HG03571 (cell line): ENCODE measurements at regions not wholly inside any gene's neighbourhood (a gene's known extent, or its start where the extent isn't known, plus 50 kb on each side); places are given as distances from the start of the nearest gene placed in this dataset.

Source experiments
- ATAC-seq: cut with Tn5 transposase; IDR thresholded peaks from one replicate; pipeline ENCODE4 v1.9.1; 2021; ENCODE audit not compliant: unreplicated experiment

DNA sequence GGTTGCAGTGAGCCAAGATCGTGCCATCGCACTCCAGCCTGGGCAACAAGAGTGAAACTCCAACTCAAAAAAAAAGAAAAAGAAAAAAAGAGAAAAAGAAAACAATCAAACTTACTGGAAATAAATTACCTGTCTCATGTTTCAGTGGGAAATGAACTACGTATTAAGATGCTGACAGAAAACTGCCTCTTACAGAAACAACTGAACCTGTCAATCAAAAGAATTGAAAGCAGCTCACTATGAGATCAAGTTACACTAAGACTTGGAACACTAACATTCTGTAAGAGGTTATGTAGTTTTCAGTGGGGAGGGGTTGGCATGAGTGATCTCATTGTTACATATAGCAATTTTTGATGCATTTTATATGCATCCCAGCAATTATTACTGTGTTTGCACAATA lies 64.4 kb upstream of the SPATA31E1 start:
- no peak for ATAC-seq

DNA sequence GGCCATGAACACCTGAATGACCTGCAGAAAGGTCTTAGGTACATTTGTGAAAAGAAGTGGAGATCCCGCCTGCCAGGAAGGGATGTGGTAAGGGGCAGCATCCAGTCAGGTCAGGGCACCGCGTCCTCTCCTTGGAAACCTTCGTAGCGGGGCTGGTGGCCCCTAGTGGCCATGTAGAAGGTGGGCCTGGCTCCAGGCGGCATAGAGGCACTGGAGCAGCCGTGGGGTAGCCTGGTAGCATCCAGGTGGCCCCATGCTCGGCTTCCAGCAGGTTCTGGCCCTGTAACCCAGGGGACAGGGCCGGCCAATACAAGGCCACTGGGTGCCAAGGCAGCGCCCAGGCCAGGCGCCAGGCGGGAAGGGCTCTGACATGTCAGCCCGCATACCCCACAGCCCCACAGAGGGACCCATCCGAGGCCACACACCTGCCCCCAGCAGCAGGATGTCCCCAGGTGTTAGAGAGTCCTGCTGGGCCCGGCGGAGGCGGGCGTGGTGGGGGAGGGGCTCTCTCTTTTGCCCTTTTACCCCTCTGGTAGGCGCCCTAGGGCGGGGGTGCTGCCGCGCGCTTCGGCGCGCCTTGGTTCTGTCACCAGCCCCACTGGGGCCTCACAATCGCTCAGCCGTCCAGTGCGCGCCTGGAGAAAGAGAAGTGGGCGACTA lies 58.3 kb upstream of the SPATA31E1 start:
- no peak for ATAC-seq

DNA sequence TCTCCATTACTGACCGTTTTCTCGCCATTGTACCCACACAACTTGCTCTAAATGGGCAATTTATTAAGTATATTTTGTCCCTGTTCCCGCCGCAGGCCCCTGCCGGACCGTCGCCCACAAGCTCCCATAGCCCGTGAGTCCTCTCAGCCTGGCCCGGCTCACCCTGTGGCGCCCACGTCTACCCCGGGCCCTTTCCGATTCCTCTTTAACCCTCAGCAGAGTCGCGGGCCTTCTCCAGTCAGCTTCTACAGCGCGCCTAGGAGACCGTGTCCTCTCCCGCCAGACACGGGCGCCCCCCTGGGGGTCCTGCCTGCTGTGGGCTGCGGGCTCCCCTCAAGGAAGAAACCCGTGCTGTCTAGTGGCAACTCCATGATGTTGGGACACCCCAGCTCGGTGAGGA lies 57.8 kb upstream of the SPATA31E1 start:
- no peak for ATAC-seq

DNA sequence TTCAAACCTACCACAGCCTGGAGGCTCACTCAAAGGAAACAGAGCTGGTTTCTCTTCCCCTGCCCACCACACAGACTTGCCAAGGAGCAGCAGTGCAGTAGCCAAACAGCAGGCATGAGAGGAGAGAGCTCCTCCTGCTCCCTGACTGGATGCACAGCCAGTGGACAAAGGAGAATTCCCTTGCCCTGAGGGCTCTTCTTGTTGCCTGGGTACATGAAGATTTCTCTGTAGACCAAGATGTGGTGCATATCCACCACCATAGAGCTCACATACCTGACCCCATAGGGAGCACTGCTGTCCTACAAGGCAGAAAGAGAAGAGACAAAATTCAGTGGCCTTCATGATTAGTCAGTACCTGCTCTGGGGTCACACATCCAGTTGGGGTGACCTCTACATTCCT lies 56.3 kb upstream of the SPATA31E1 start:
- ATAC-seq: no peak

DNA sequence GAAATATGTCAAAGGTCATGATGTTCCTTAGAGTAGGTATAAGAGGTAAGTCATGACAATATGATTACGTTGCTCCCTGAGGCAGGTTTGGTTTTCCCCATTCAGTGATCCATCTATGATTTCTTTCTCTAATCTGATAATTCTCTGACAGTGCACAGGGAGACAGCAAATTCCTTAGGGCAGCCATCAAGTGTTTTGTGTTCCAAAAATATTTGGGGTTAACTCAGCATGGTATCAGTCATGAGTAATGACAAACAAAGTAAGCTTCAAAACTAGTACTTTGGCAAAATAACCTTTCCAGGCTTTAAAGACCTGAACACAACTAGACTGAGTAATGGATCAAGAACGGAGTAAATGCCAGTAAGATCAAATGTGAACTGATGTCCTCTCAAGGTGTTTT lies 55.3 kb upstream of the SPATA31E1 start:
- ATAC-seq: no peak

DNA sequence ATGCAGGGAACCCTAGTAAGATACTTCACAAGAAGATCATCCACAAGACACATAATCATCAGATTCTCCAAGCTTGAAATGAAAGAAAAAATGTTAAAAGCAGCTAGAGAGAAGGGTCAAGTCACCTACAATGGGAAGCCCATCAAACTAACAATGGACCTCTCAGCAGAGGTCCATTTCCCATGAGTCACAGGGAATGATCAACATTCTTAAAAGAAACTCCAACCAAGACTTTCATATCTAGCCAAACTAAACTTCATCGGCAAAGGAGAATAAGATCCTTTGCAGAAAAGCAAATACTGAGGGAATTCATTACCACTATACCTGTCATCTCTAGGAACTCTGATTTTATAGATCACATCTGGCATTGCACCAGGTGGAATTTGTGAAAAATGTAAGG lies 52.9 kb upstream of the SPATA31E1 start:
- no peak for ATAC-seq

DNA sequence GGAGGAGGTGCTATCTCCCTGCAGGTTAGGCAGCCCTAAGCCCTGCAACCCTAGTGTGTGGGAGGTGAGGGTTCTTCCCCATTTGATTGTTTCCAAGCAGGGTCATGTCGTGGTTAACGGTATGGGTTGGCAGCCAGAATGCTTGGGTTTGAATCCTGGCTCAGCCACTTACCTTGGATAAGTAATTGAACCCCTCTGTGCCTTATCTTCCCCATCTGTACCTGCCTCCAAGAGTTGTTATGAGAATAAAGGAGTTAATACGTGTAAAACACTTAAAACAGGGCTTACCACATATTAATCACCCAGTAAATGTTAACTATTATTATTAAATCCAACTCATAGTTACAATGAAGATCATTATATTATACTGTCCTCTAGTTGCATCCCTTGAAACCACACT lies 52.2 kb upstream of the SPATA31E1 start:
- ATAC-seq: no peak

DNA sequence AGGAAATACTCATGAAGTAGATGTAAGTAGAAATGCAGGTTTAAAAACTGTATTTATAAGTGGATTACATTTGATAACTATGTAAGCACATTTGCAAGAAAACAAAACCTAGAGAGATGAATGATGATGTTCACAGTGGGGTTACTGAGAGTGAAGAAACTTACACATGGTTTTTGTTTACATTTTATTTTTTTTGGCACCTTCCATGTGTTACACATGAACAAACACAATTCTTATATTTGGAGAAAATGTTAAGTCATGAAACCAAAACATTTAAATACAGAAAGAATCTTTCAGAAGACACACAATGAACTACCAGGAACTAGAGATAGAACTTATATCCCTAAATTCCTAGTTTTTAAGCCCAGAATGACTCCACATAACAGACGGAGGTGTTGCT lies 51.5 kb upstream of the SPATA31E1 start:
- ATAC-seq: no peak
